GM18867 (cell line): ENCODE measurements at regions not wholly inside any gene's neighbourhood (a gene's known extent, or its start where the extent isn't known, plus 50 kb on each side); places are given as distances from the start of the nearest gene placed in this dataset.
"Not testable (repeated sequence)": the region's sequence is repeated elsewhere in the genome, so short reads cannot be mapped to it uniquely, and the experiment has no call there.

Experiments used
- ATAC-seq: cut with Tn5 transposase; IDR thresholded peaks from one replicate; pipeline ENCODE4 v1.9.1; 2021; ENCODE audit warnings: mild to moderate bottlenecking, moderate library complexity; ENCODE audit not compliant: unreplicated experiment

GRCh38 chr5:6115852-6116251 is 262.5 kb downstream of the MED10 start:
- ATAC-seq, result no peak

- ATAC-seq, result no peak
Measured at GRCh38 chr5:6112538-6112937, 265.8 kb downstream of the MED10 start.

DNA sequence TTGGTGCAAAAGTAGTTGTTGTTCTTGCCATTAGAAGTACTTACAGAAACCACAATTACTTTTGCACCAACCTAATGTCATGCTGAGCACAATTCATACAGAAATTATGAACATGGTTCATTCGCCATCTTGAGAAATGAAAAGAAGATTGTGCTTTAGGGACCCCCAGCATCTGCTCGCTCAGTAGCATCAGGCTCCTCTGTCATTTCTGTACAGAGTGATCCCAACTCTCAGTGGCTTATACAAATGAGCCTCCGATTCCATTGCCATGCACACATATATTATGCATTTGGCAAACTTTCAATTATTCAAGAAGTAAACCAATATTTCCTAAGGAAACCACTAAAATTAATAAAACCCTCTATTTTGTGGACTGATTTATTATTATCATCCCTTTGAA is 266.2 kb downstream of the MED10 start:
- ATAC-seq, result no peak

DNA sequence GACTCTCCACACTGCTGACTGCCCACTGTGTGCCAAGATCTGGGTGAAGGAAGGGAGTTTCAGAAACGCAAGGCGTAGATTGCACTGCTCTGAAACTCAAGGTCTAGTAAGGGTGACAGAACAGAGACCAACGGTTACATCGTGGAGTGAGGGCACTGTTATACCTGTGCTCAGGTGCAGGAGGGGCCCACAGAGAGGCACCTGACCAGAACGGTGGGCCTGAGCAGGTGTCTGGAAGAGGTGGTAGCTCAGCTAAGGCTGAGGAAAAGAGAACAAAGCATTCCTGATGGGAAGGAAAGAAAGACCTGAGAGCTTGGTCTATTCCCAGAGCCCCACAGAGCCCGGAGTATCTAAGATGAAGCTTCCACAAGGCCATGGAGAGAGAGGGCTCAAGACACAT is 267.2 kb downstream of the MED10 start:
- no peak for ATAC-seq

DNA sequence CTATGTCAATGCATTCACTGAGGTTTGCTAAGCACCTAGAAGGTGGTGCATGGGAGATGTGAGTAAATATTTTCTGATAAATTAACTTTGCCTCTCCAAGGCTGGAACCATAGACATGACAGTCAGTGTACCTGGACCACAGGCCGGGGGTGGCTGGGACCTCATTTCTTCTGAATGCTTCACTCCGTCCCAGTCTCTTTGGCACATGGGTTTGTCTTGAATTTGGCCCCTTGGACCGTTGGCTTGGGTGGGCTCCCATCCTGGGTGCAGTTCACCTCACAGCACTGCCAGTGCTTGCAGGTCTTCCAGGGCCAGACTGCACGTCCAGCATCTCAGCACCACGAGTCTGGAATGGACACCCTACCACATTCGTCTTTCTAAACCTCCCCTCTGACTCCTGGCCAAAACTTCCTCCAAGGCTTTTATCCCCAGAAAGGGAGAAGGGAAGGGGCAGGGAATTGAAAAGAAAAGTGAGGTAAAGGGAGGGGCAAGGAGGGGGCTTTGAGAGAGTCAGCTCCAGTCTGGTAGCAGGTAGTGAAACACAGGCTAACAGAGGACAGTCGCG is 267.8 kb downstream of the MED10 start:
- ATAC-seq, result no peak

GRCh38 chr5:6108981-6109825 is 269.1 kb downstream of the MED10 start:
- ATAC-seq, result no peak

- no peak for ATAC-seq
Measured at GRCh38 chr5:6108540-6108848, 269.9 kb downstream of the MED10 start.

GRCh38 chr5:6107675-6108539 is 270.4 kb downstream of the MED10 start:
- no peak for ATAC-seq

DNA sequence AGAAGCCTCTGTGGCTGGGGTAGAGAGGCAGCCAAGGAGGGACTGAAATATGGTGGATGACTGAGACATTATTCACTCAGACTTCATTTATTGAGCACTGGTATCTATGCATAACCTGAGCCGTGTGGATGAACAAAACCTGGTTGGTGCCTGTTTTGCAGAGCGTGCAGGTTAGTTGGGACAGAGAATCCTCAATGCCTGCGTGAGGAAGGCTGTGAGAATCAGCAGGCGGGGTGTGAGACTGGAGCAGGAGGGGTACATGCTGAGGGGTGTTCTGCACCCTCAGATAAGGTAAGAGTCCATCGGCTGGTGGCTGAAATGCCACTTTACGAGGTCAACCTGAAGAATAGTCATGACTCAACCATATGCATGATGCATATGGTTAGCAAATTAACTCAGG is 271.6 kb downstream of the MED10 start:
- no peak for ATAC-seq

GRCh38 chr5:6105320-6105719 is 273.0 kb downstream of the MED10 start:
- no peak for ATAC-seq

DNA sequence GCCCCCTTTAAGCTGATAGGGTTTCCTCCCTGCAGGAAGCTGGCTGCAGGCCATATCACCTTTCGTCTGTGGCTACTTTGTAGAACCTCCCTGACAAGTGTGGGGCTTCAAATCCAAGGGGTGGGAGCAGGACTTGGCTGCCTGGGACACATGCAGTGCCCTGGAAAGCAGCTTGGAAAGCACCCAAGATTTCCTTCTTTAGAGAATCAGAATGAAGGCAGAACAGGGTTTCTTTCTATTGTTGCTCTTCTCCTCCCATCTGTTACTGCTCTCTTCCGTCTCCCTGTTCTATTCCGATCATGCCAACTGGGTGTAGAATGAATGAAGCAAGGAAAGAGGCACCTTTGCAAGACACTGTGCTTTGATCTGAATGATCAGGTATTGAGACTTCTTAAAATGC is 282.2 kb downstream of the MED10 start:
- no peak for ATAC-seq

DNA sequence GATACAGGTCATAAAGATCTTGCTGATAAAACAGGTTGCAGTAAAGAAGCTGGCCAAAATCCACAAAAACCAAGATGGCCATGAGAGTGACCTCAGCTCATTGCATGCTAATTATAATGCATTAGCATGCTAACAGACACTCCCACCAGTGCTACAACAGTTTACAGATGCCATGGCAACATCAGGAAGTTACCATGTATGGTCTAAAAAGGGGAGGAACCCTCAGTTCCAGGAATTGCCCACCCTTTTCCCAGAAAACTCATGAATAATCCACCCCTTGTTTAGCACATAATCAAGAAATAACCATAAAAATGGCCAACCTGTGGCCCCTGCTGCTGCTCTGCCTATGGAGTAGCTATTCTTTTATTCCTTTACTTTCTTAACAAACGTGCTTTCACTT is 284.2 kb downstream of the MED10 start:
- ATAC-seq, result not testable (repeated sequence)

DNA sequence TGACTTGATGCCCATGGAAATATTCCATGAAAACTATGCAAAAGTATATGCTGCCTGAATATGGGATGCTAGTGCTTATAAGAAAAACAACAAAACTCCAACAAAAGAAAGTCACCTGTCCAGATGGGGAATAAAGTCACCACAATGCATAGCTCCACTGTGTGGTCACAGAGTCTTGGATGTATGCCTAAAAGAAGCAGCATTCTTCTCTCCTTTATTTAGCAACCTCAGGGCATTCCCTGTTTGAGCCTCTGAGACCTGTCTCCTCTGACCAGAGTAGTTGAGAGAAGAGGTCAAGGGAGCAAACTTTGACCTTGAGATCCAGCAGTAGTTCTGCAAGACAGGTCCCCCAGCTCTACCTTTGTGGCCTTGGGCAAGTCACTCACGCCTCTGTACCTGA is 287.5 kb downstream of the MED10 start:
- no peak for ATAC-seq

DNA sequence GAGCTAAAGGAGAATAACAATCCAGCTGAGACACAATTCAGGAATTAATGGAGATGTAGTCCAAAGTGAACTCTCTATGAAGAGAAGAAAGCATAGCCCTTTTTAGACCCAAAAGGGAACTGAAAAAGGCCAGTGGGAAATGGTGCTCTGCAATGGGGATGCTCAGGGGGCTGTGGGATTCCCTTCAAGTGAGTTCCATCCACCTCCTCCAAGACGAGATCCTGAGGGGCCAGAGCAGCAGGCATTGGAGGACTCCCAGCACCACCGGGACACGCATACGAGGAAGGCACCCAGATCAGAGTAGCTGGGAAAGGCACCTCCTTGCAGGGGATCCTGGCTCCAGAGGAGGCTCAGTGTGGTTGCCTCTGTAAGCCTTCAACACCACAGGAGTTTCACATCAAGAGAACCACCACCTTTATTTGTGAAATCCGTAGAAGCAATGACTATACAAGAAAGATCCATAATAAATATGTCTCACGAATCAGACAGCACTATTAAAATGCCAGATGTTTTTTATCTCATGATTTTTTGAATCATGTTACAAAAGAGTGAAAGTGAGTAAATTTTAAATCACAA is 288.2 kb downstream of the MED10 start:
- ATAC-seq, result no peak

GRCh38 chr5:6088706-6089105 is 289.6 kb downstream of the MED10 start:
- no peak for ATAC-seq

DNA sequence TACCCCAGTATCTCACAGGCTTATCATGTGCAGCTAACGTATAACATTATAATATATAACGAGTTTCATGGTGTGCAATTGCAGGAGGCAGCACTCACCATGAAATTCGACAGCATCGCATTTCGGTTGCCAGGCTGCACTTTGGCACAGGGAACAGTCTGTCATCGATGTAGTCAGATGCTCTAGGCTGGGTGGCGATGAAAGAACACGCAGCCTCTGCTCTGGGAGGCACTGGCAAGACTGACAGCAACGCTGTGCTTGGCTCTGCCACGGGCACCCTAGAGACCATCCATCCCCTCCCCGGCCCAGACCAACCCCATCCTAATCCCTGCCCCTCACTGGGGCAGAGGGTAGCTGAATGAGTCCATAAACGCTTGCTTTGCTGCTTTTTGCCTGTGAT is 290.8 kb downstream of the MED10 start:
- ATAC-seq, result no peak

GRCh38 chr5:6086871-6087270 is 291.5 kb downstream of the MED10 start:
- ATAC-seq, result no peak

DNA sequence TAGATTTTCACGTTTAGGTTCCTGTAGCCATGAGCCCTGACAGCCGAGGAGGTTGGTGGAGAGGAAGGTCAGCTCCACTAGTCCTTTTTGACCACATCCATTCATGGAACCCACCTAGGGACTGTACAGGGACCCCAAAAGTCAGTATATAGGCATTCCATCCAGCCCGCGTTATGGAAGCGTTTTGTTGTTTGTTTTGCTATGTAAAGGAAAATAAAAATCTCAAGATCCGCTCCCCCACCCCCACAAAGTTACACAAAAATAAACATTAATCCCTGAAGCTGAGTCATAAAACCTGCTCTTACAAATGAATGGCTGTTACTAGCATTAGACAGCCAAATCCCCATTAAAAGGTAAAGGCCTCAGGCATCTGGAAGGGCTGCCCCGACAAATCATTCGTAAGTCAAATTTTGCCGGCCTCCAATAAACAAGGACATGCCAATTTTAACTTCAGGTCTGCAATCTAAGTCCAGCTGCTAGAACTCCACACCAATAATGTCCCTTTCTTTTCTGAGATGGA is 292.9 kb downstream of the MED10 start:
- no peak for ATAC-seq

- no peak for ATAC-seq
Measured at GRCh38 chr5:6084836-6085235, 293.5 kb downstream of the MED10 start.

DNA sequence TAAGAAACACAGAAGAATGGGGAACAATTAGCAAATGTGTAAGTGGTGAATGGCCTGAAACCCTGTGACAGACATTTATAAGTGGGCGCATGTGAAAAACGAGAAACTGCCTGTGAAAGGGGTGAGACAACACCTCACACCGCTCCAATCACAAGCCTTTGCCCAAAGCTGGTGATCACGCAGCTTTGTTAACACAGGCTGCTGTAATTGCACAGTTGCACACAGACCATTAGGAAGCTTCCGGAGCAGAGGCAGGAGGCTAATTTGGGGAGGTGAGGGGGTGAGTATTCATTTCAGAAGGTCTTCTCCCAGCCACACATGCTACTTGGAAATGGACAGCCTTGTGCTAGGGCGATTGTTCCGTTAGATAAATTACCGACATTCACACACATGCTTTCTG is 294.0 kb downstream of the MED10 start:
- ATAC-seq, result no peak

- no peak for ATAC-seq
Measured at GRCh38 chr5:6083311-6083978, 294.9 kb downstream of the MED10 start.
